ENCODE measurements at regions not wholly inside any gene's neighbourhood (a gene's known extent, or its start where the extent isn't known, plus 50 kb on each side); places are given as distances from the start of the nearest gene placed in this dataset.
A peak's percentile ranks its signal among the peaks of the same experiment; 100 is the strongest.

- no peak for DNase-seq
- in situ Hi-C loops (cut with MboI; ENCODE audit: low pct_unique_long_range_greater_than_20kb, low sequenced_read_pairs), result no loop called here
These were observed 91.1 kb upstream of the KLF13 start for GRCh38 chr15:31235311-31236183.

GRCh38 chr15:31236184-31237042, 90.2 kb upstream of the KLF13 start:
- in situ Hi-C loops (cut with MboI; ENCODE audit: low pct_unique_long_range_greater_than_20kb, low sequenced_read_pairs), result no loop called here
- peak; percentile 44 for DNase-seq

GRCh38 chr15:31237043-31237324, 89.7 kb upstream of the KLF13 start:
- DNase-seq, result no peak
- in situ Hi-C loops (cut with MboI; ENCODE audit: low pct_unique_long_range_greater_than_20kb, low sequenced_read_pairs), result no loop called here

- in situ Hi-C loops (cut with MboI; ENCODE audit: low pct_unique_long_range_greater_than_20kb, low sequenced_read_pairs), result no loop called here
- DNase-seq, result no peak
These were observed 87.7 kb upstream of the KLF13 start for GRCh38 chr15:31238906-31239305.

- DNase-seq, result no peak
- in situ Hi-C loops (cut with MboI; ENCODE audit: low pct_unique_long_range_greater_than_20kb, low sequenced_read_pairs), result no loop called here
These were observed 87.2 kb upstream of the KLF13 start for GRCh38 chr15:31239409-31239808.

- no peak for DNase-seq
- in situ Hi-C loops (cut with MboI; ENCODE audit: low pct_unique_long_range_greater_than_20kb, low sequenced_read_pairs), result no loop called here
These were observed 84.6 kb upstream of the KLF13 start for GRCh38 chr15:31241888-31242522.

- no peak for DNase-seq
- in situ Hi-C loops (cut with MboI; ENCODE audit: low pct_unique_long_range_greater_than_20kb, low sequenced_read_pairs), result no loop called here
These were observed 82.7 kb upstream of the KLF13 start for GRCh38 chr15:31243895-31244294.

GRCh38 chr15:31245135-31245689, 81.4 kb upstream of the KLF13 start:
- no peak for DNase-seq
- in situ Hi-C loops (cut with MboI; ENCODE audit: low pct_unique_long_range_greater_than_20kb, low sequenced_read_pairs), result no loop called here

- in situ Hi-C loops (cut with MboI; ENCODE audit: low pct_unique_long_range_greater_than_20kb, low sequenced_read_pairs), result no loop called here
- DNase-seq, result no peak
These were observed 80.9 kb upstream of the KLF13 start for GRCh38 chr15:31245756-31246155.

- no peak for DNase-seq
- in situ Hi-C loops (cut with MboI; ENCODE audit: low pct_unique_long_range_greater_than_20kb, low sequenced_read_pairs), result no loop called here
These were observed 79.2 kb upstream of the KLF13 start for GRCh38 chr15:31247404-31247803.

GRCh38 chr15:31248263-31248662, 78.4 kb upstream of the KLF13 start:
- in situ Hi-C loops (cut with MboI; ENCODE audit: low pct_unique_long_range_greater_than_20kb, low sequenced_read_pairs), result no loop called here
- no peak for DNase-seq

GRCh38 chr15:31248951-31249350, 77.7 kb upstream of the KLF13 start:
- no peak for DNase-seq
- in situ Hi-C loops (cut with MboI; ENCODE audit: low pct_unique_long_range_greater_than_20kb, low sequenced_read_pairs), result no loop called here

- in situ Hi-C loops (cut with MboI; ENCODE audit: low pct_unique_long_range_greater_than_20kb, low sequenced_read_pairs), result no loop called here
- DNase-seq, result no peak
These were observed 76.6 kb upstream of the KLF13 start for GRCh38 chr15:31250033-31250432.

- in situ Hi-C loops (cut with MboI; ENCODE audit: low pct_unique_long_range_greater_than_20kb, low sequenced_read_pairs), result no loop called here
- no peak for DNase-seq
These were observed 75.5 kb upstream of the KLF13 start for GRCh38 chr15:31251165-31251564.

- no peak for DNase-seq
- in situ Hi-C loops (cut with MboI; ENCODE audit: low pct_unique_long_range_greater_than_20kb, low sequenced_read_pairs), result no loop called here
These were observed 74.4 kb upstream of the KLF13 start for GRCh38 chr15:31252171-31252785.

GRCh38 chr15:31254431-31255175, 72.0 kb upstream of the KLF13 start:
- peak; percentile 74 for DNase-seq
- in situ Hi-C loops (cut with MboI; ENCODE audit: low pct_unique_long_range_greater_than_20kb, low sequenced_read_pairs), result no loop called here

- DNase-seq, result no peak
- in situ Hi-C loops (cut with MboI; ENCODE audit: low pct_unique_long_range_greater_than_20kb, low sequenced_read_pairs), result no loop called here
These were observed 71.5 kb upstream of the KLF13 start for GRCh38 chr15:31255176-31255510.

GRCh38 chr15:31255732-31256377, 70.8 kb upstream of the KLF13 start:
- DNase-seq, result no peak
- in situ Hi-C loops (cut with MboI; ENCODE audit: low pct_unique_long_range_greater_than_20kb, low sequenced_read_pairs), result no loop called here
